Prostate gland (tissue), 2 donors: ENCODE measurements at regions not wholly inside any gene's neighbourhood (a gene's known extent, or its start where the extent isn't known, plus 50 kb on each side); places are given as distances from the start of the nearest gene placed in this dataset.

Source experiments
- DNase-seq: peaks from one replicate; pipeline ENCODE4 v3.0.0-alpha.2; 2019; ENCODE audit warnings: low spot score
- H3K27ac ChIP-seq, 2 donors: fragments of 200-600 bp; sonication (generic); 2 replicates each; pipeline ENCODE4 v1.5.1; 2017 to 2019
- H3K27me3 ChIP-seq: fragments of 200-600 bp; sonication (generic); replicated peaks from 2 replicates; pipeline ENCODE4 v1.5.1; 2019; ENCODE audit not compliant: insufficient read depth
- H3K36me3 ChIP-seq, 2 donors: fragments of 200-600 bp; sonication (generic); 1 replicate in 1 of 2; 2 replicates in 1 of 2; pipeline versions ENCODE4 v1.5.1 to v1.8.1; 2017 to 2019
- H3K4me1 ChIP-seq: fragments of 200-600 bp; sonication (generic); replicated peaks from 2 replicates; pipeline ENCODE4 v1.5.1; 2019
- H3K4me3 ChIP-seq, 2 donors: fragments of 200-600 bp; sonication (generic); 2 replicates each; pipeline ENCODE4 v1.5.1; 2017 to 2019
- H3K9me3 ChIP-seq: fragments of 200-600 bp; sonication (generic); 2 replicates; pipeline ENCODE4 v1.5.1; 2017
- POLR2A ChIP-seq: fragments of 450-650 bp; IDR thresholded peaks from one replicate; pipeline ENCODE4 v1.6.1; 2016; ENCODE audit warnings: antibody characterized with exemption, mild to moderate bottlenecking
- POLR2AphosphoS5 ChIP-seq: sonication (generic); formaldehyde crosslinking; IDR thresholded peaks from one replicate; pipeline ENCODE4 v1.6.1; 2017; ENCODE audit warnings: antibody characterized with exemption
- WGBS: methylation state at CpG from one replicate; pipeline ENCODE4 v1.1.5; 2018; 5-methylcytosine and 5-hydroxymethylcytosine counted together
- intact Hi-C: fragments of 100-400 bp; cut with DNase I; formaldehyde crosslinking; loops from one replicate; pipeline ENCODE4 v1.14.2; 2022
- TF ChIP-seq, protein P1 (sequence below), 4 experiments: fragments of 200-600 bp in 2 of 4; fragments of 450-650 bp in 2 of 4; sonication (generic) in 2 of 4; IDR thresholded peaks; 1 replicate in 3 of 4; 2 replicates in 1 of 4; pipeline ENCODE4 v1.5.1; 2016 to 2019; ENCODE audit warnings: antibody characterized with exemption in 4 of 4, mild to moderate bottlenecking in 2 of 4, moderate library complexity in 2 of 4

GRCh38 chr2:41504532-41504931 lies 543.3 kb upstream of the PKDCC start:
- intact Hi-C loops: no loop called here
- WGBS: 87% methylated on average over 2 of the region's 2 CpGs

GRCh38 chr2:41510108-41510507 lies 537.7 kb upstream of the PKDCC start:
- no peak for DNase-seq
- Histone ChIP-seq H3K27me3 (no peaks in the 10 kb centered on the region), H3K9me3 (no peaks in the 10 kb centered on the region), H3K36me3 (no peaks in the 10 kb centered on the region), H3K4me3 (no peak overlapping the region), H3K4me1 (no peaks in the 10 kb centered on the region), H3K27ac (no peak overlapping the region)
- intact Hi-C loops: no loop called here
- TF ChIP-seq, protein P1, sequence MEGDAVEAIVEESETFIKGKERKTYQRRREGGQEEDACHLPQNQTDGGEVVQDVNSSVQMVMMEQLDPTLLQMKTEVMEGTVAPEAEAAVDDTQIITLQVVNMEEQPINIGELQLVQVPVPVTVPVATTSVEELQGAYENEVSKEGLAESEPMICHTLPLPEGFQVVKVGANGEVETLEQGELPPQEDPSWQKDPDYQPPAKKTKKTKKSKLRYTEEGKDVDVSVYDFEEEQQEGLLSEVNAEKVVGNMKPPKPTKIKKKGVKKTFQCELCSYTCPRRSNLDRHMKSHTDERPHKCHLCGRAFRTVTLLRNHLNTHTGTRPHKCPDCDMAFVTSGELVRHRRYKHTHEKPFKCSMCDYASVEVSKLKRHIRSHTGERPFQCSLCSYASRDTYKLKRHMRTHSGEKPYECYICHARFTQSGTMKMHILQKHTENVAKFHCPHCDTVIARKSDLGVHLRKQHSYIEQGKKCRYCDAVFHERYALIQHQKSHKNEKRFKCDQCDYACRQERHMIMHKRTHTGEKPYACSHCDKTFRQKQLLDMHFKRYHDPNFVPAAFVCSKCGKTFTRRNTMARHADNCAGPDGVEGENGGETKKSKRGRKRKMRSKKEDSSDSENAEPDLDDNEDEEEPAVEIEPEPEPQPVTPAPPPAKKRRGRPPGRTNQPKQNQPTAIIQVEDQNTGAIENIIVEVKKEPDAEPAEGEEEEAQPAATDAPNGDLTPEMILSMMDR (IDR thresholded peaks at IDR 0.05): no peak
- TF ChIP-seq POLR2AphosphoS5 (no peak), POLR2A (no peak)
- 8% methylated on average over 4 of the region's 4 CpGs for WGBS

More at GRCh38 chr2:41504532-41504931, 543.3 kb upstream of the PKDCC start:
- Histone ChIP-seq H3K36me3 (no peaks in the 10 kb centered on the region), H3K27me3 (no peaks in the 10 kb centered on the region), H3K27ac (no peak overlapping the region), H3K4me1 (no peaks in the 10 kb centered on the region), H3K9me3 (no peaks in the 10 kb centered on the region), H3K4me3 (no peak overlapping the region)
- TF ChIP-seq, protein P1 (IDR thresholded peaks at IDR 0.05): no peak
- TF ChIP-seq POLR2A: no peak
- TF ChIP-seq POLR2AphosphoS5: no peak
- DNase-seq: no peak

DNA sequence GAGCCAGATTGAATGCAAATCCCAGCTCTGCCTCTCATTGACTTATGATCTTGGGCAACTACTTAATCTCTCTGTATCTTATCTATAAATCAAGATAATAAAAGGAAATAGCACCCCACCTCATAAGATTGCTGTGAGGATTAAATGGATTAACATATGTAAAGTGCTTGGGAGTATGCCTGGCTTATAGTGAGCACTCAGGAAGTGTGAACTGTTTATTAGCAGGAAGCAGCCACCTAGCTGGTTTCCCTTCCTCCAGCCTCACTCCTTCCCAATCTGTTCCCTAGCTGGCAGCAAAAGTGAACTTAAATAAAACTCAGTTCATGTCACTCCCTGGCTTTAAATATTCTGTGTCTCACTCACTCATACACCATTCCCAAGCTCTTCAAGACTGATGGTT lies 526.6 kb upstream of the PKDCC start:
- H3K36me3 ChIP-seq: no peaks in the 10 kb centered on the region
- no peak for TF ChIP-seq POLR2A
- no peak for TF ChIP-seq POLR2AphosphoS5
- TF ChIP-seq, protein P1 (IDR thresholded peaks at IDR 0.05): no peak
- H3K27me3 ChIP-seq: no peaks in the 10 kb centered on the region
- no peak for DNase-seq
- H3K4me1 ChIP-seq: no peaks in the 10 kb centered on the region
- no peak overlapping the region for H3K27ac ChIP-seq
- H3K9me3 ChIP-seq: no peaks in the 10 kb centered on the region
- H3K4me3 ChIP-seq: no peak overlapping the region
- intact Hi-C loops: no loop called here

DNA sequence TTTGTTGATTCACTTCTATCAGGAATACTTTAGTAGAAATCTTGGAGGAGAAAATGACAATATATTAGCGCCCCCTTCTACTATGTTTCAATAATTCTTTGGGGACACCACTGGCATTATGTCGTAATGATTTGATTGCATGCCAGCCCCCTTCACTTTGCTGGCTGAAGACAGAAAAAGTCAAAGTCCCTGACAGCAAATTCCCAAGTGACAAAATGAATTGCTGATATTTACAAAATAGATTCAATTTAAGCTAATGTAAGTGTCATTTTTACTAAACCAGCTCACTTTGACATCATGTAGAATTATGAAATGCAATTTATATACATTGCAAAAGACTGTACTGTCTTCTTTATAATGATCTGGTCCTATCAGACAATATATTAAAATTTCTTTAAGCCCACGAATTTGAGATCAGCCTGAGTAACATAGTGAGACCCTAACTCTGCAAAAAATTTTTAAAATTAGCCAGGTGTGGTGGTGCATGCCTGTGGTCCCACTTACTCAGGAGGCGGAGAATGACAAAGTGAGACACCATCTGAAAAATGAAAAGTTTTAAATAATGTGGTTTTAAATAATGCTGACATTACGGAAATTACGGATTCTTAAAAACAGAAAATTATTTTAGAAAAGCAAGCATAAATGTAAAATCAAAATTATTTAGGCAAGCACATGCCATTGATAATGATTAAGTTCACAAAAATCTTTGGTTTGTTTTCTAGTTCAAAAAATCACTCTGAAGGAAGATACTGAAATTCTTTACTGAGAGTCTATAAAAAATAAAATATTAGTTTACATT lies 520.1 kb upstream of the PKDCC start:
- no peak overlapping the region for H3K4me3 ChIP-seq
- intact Hi-C loops: no loop called here
- no peaks in the 10 kb centered on the region for H3K9me3 ChIP-seq
- DNase-seq: no peak
- H3K27ac ChIP-seq: no peak overlapping the region
- no peaks in the 10 kb centered on the region for H3K36me3 ChIP-seq
- WGBS: 87% methylated on average over 6 of the region's 6 CpGs
- no peaks in the 10 kb centered on the region for H3K27me3 ChIP-seq
- TF ChIP-seq, protein P1 (IDR thresholded peaks at IDR 0.05): no peak
- TF ChIP-seq POLR2A (no peak), POLR2AphosphoS5 (no peak)
- no peaks in the 10 kb centered on the region for H3K4me1 ChIP-seq

DNA sequence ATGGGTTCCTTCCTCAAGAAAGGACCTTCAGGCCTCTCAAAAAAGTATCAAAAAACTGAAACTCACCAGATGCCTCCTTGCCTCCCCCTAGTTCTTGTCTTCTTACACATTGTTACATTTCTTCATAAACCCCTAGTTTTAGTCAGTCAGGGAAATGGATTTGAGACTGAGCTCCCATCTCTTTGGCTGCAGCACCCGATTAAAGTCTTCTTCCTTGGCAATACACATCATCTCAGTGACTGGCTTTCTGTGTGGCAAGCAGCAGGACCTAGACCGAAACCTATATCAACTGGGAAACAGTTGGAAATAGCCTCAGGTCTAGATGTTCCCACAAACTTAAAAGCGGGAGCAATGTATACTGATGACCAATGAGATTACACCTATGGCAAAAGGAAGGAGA lies 512.2 kb upstream of the PKDCC start:
- H3K4me1 ChIP-seq: peaks cover 3% of the 10 kb centered on the region
- H3K4me3 ChIP-seq: no peak overlapping the region
- H3K27me3 ChIP-seq: no peaks in the 10 kb centered on the region
- no peak for TF ChIP-seq POLR2AphosphoS5
- TF ChIP-seq, protein P1 (IDR thresholded peaks at IDR 0.05): no peak
- TF ChIP-seq POLR2A: no peak
- WGBS: 98% methylated on average over 3 of the region's 3 CpGs
- intact Hi-C loops: no loop called here
- H3K27ac ChIP-seq: no peak overlapping the region
- no peak for DNase-seq
- H3K9me3 ChIP-seq: no peaks in the 10 kb centered on the region
- no peaks in the 10 kb centered on the region for H3K36me3 ChIP-seq
